Heart right ventricle (tissue), 16 donors: ENCODE measurements at regions not wholly inside any gene's neighbourhood (a gene's known extent, or its start where the extent isn't known, plus 50 kb on each side); places are given as distances from the start of the nearest gene placed in this dataset.

Experiments
- ATAC-seq, 8 donors: fragments of 200-7000 bp; cut with Tn5 transposase; one replicate each; pipeline ENCODE4 v1.9.1; 2020; ENCODE audit warnings: mild to moderate bottlenecking in 8 of 8, moderate library complexity in 8 of 8, moderate number of reproducible peaks in 1 of 8
- DNase-seq, 2 donors: peaks; one replicate each; pipeline ENCODE4 v3.0.0-alpha.2; 2020
- H3K27ac ChIP-seq, 10 donors: fragments of 200-600 bp; sonication (generic) in 2 of 10; one replicate each; pipeline versions ENCODE4 v1.5.0 to v1.8.0; 2020 to 2022; ENCODE audit warnings: mild to moderate bottlenecking in 3 of 10
- H3K27me3 ChIP-seq, 7 donors: fragments of 200-600 bp; one replicate each; pipeline ENCODE4 v1.8.0; 2021 to 2022; ENCODE audit warnings: mild to moderate bottlenecking in 2 of 7
- H3K36me3 ChIP-seq, 9 donors: fragments of 200-600 bp; sonication (generic) in 1 of 9; one replicate each; pipeline versions ENCODE4 v1.5.0 to v1.8.0; 2020 to 2022; ENCODE audit warnings: mild to moderate bottlenecking in 2 of 9
- H3K4me1 ChIP-seq, 9 donors: fragments of 200-600 bp; sonication (generic) in 1 of 9; one replicate each; pipeline versions ENCODE4 v1.5.0 to v1.8.0; 2020 to 2022; ENCODE audit warnings: mild to moderate bottlenecking in 4 of 9
- H3K4me3 ChIP-seq, 10 donors: fragments of 200-600 bp; sonication (generic) in 2 of 10; one replicate each; pipeline versions ENCODE4 v1.5.0 to v1.8.0; 2020 to 2022; ENCODE audit warnings: mild to moderate bottlenecking in 7 of 10, moderate library complexity in 2 of 10
- H3K9me3 ChIP-seq, 11 donors: fragments of 200-600 bp in 10 of 11; sonication (generic) in 2 of 11; one replicate each; pipeline versions ENCODE4 v1.5.0 to v1.8.0; 2013 to 2022; ENCODE audit warnings: mild to moderate bottlenecking in 2 of 11, control low read depth in 1 of 11, moderate library complexity in 1 of 11
- WGBS, 2 donors: extraction: QIAGEN DNeasy Blood & Tissue Kit; methylation state at CpG; one replicate each; pipeline ENCODE4 v1.1.7; 2013; ENCODE audit warnings: inconsistent platforms in 1 of 2; 5-methylcytosine and 5-hydroxymethylcytosine counted together
- intact Hi-C, 10 donors: fragments of 100-400 bp; cut with DNase I; formaldehyde crosslinking; loops; one replicate each; pipeline versions ENCODE4 v1.11.1 to v1.14.2; 2022
- TF ChIP-seq, protein P1 (sequence below), 9 donors: fragments of 200-600 bp; sonication (generic) in 2 of 9; IDR thresholded peaks; one replicate each; pipeline versions ENCODE4 v1.5.0 to v1.8.0; 2021 to 2022; ENCODE audit warnings: antibody characterized with exemption in 9 of 9, mild to moderate bottlenecking in 5 of 9, moderate library complexity in 1 of 9
- donor health status: Arrhythmogenic right ventricular cardiomyopathy.
- donor health status: ischemic (EF 13 %, LVEDD 7.1; RV severe dilation, severe dysfunction).
- donor health status: healthy with polysubstance abuse.
- donor health status: DM: no; HTN: yes; CAD: no.
- donor health status: DM: no; HTN: no; CAD: no.
- donor health status: ischemic (EF 25% LVEDD 6.9; RV normal size, moderate dysfunction).
- donor health status: ischemic (EF 25% LVEDD 5.7; RV mildly dilated, moderate dysfunction).
- donor health status: healthy.
- donor health status: DM: yes; HTN: yes; CAD: no.
- donor health status: Ischemic cardiomyopathy.
- donor health status: ischemic (EF 35%, LVEDD 5.7; RV mildly dilated, moderate dysfunction).
- donor health status: nonischemic (EF 11% LVEDD 7.7; RV severe dilation, severe dysfunction).
- donor health status: DM: yes; HTN: yes; CAD: no.
- donor health status: PGD.
- donor health status: ischemic (EF 29% LVEDD 5.4; RV normal size, mild dysfunction).
- donor health status: nonischemic (EF 23%, LVEDD 6.1; RV moderate dilation, normal function).

- WGBS, 2 donors = 93 to 94% methylated on average over 4 of the region's 4 CpGs
- H3K9me3 ChIP-seq = peaks cover 0 to 6% (median 0%) of the 10 kb centered on the region in 11 donors
- H3K27ac ChIP-seq = no peak overlapping the region
- H3K4me3 ChIP-seq = no peak overlapping the region
- no peak for DNase-seq
- no peaks in the 10 kb centered on the region for H3K36me3 ChIP-seq
- peaks cover 4 to 33% (median 28%) of the 10 kb centered on the region in 9 donors for H3K4me1 ChIP-seq
- intact Hi-C loops = loop anchor here in 4 of 10 donors (10.0 kb wide), 3 partner anchors 116 to 366 kb away; no protein-coding TSS in a partner anchor
- no peak for ATAC-seq
- TF ChIP-seq, protein P1, sequence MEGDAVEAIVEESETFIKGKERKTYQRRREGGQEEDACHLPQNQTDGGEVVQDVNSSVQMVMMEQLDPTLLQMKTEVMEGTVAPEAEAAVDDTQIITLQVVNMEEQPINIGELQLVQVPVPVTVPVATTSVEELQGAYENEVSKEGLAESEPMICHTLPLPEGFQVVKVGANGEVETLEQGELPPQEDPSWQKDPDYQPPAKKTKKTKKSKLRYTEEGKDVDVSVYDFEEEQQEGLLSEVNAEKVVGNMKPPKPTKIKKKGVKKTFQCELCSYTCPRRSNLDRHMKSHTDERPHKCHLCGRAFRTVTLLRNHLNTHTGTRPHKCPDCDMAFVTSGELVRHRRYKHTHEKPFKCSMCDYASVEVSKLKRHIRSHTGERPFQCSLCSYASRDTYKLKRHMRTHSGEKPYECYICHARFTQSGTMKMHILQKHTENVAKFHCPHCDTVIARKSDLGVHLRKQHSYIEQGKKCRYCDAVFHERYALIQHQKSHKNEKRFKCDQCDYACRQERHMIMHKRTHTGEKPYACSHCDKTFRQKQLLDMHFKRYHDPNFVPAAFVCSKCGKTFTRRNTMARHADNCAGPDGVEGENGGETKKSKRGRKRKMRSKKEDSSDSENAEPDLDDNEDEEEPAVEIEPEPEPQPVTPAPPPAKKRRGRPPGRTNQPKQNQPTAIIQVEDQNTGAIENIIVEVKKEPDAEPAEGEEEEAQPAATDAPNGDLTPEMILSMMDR (IDR thresholded peaks at IDR 0.05) = no peak
- no peaks in the 10 kb centered on the region for H3K27me3 ChIP-seq
These were observed 107.7 kb downstream of the LBH start for GRCh38 chr2:30339071-30339470.

- H3K27ac ChIP-seq = no peak overlapping the region
- H3K4me3 ChIP-seq = no peak overlapping the region
- no peak for ATAC-seq
- intact Hi-C loops = loop anchor here in 3 of 10 donors (2.0 to 10.0 kb wide), 4 partner anchors 39 to 351 kb away; partner anchors contain the start of genes LBH (in 1 of the 3) and LCLAT1 (in 1 of the 3)
- WGBS, 2 donors = 77 to 80% methylated on average over 8 of the region's 8 CpGs
- TF ChIP-seq, protein P1 (IDR thresholded peaks at IDR 0.05) = peak in 4 of 9 donors; percentile 17 to 41 (median 36)
- H3K27me3 ChIP-seq = no peaks in the 10 kb centered on the region
- H3K36me3 ChIP-seq = no peaks in the 10 kb centered on the region
- H3K4me1 ChIP-seq = peaks cover 3 to 21% (median 13%) of the 10 kb centered on the region in 9 donors
- peaks cover 0 to 6% (median 0%) of the 10 kb centered on the region in 11 donors for H3K9me3 ChIP-seq
- no peak for DNase-seq
These were observed 105.4 kb upstream of the LCLAT1 start for GRCh38 chr2:30341500-30342267.

GRCh38 chr2:30346471-30347169, 100.4 kb upstream of the LCLAT1 start:
- 14 to 15% methylated on average over 21 of the region's 21 CpGs for WGBS, 2 donors
- H3K27me3 ChIP-seq = no peaks in the 10 kb centered on the region
- peak; percentile 94 to 98 (median 96) for ATAC-seq
- peak; percentile 80 to 91 for DNase-seq
- H3K36me3 ChIP-seq = no peaks in the 10 kb centered on the region
- TF ChIP-seq, protein P1 (IDR thresholded peaks at IDR 0.05) = peak in 1 of 9 donors; percentile 21
- H3K9me3 ChIP-seq = peaks cover 0 to 6% (median 0%) of the 10 kb centered on the region in 11 donors
- peak overlapping the region; percentile 34 to 60 (median 48) for H3K4me3 ChIP-seq
- intact Hi-C loops = loop anchor here in 9 of 10 donors (1.0 to 10.0 kb wide), 9 partner anchors 61 to 361 kb away; partner anchors contain the start of genes LBH (in 9 of the 9) and LCLAT1 (in 1 of the 9)
- H3K27ac ChIP-seq = peak overlapping the region; percentile 47 to 91 (median 82)
- peaks cover 8 to 61% (median 36%) of the 10 kb centered on the region in 9 donors for H3K4me1 ChIP-seq

GRCh38 chr2:30348825-30349224, 98.2 kb upstream of the LCLAT1 start:
- Histone ChIP-seq H3K4me3 (peak overlapping the region in 5 of 10 donors; percentile 2 to 60 (median 54)), H3K27ac (peak overlapping the region; percentile 2 to 91 (median 82)), H3K27me3 (no peaks in the 10 kb centered on the region), H3K36me3 (no peaks in the 10 kb centered on the region), H3K4me1 (peaks cover 8 to 80% (median 55%) of the 10 kb centered on the region in 9 donors), H3K9me3 (no peaks in the 10 kb centered on the region)
- TF ChIP-seq, protein P1 (IDR thresholded peaks at IDR 0.05) = no peak
- 84 to 87% methylated on average over 3 of the region's 3 CpGs for WGBS, 2 donors
- ATAC-seq (peak in 1 of 8 donors; percentile 51), DNase-seq (no peak)
- intact Hi-C loops = loop anchor here in 9 of 10 donors (5.0 to 10.0 kb wide), 8 partner anchors 58 to 358 kb away; partner anchors contain the start of genes LBH (in 9 of the 9) and LCLAT1 (in 1 of the 9)
